22Rv1 (cell line): ENCODE measurements at regions not wholly inside any gene's neighbourhood (a gene's known extent, or its start where the extent isn't known, plus 50 kb on each side); places are given as distances from the start of the nearest gene placed in this dataset.

ENCODE experiments used
- CTCF ChIP-seq: fragments of 450-650 bp; IDR thresholded peaks from 2 replicates; pipeline ENCODE4 v1.5.1; 2017; ENCODE audit warnings: mild to moderate bottlenecking
- ZFX ChIP-seq: fragments of 450-650 bp; IDR thresholded peaks from 2 replicates; pipeline ENCODE4 v1.6.1; 2017; ENCODE audit warnings: antibody characterized with exemption, borderline replicate concordance

DNA sequence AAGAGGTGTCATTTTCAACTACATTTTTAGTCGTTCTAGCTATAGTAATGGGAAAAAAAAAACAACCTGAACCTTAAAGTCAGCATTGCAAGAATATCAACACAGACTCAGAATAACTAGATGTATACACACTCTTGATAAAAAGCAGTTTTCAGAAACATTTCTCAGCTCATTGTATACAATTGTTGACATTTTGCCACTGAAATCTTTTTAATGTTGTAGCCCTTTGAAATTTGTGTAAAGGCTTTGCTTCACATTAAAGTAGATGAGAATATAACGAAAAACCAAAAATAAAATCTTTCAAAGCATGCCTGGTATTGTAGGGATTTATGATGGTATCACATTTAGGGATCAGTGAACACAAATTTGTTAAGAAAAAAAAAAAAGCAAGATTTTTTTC lies 87.2 kb upstream of the SLC10A2 start:
- TF ChIP-seq CTCF (no peak), ZFX (no peak)
